T-helper 2 cell treated with Interferon-gamma antibody and Interleukin-4, amounts not matched to agents 100 ng/mL and 5 ng/mL, for 36 hours (primary cell): ENCODE measurements at regions not wholly inside any gene's neighbourhood (a gene's known extent, or its start where the extent isn't known, plus 50 kb on each side); places are given as distances from the start of the nearest gene placed in this dataset.
"Not testable (repeated sequence)": the region's sequence is repeated elsewhere in the genome, so short reads cannot be mapped to it uniquely, and the experiment has no call there.

Experiments used
- intact Hi-C: fragments of 100-400 bp; cut with micrococcal nuclease; formaldehyde crosslinking; loops from one replicate; pipeline ENCODE4 v1.15.1; 2023

GRCh38 chr4:160574272-160574671, 1471.4 kb downstream of the RAPGEF2 start:
- intact Hi-C loops = not testable (repeated sequence)

DNA sequence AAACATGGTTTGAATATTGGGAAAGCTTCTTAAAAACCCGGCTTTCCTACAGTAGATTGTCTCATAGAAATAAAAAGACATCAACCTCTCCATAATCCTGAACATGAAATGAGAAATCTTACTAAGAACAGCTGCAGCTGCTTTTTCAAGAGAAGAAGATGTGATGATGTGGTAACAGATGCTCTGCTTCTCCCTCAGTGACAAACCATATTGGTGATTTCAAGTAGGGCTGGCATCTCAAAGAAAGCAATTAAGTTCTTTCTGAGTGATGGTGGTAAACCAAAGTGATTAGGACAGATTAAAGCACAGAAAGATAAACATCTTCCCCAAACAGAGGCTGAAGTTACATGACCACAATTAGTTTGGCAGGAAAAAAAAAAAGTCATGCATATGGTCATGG, 1477.7 kb downstream of the RAPGEF2 start:
- intact Hi-C loops = no loop called here

- intact Hi-C loops = no loop called here
These were observed 1489.4 kb downstream of the RAPGEF2 start for GRCh38 chr4:160592258-160592657.

- intact Hi-C loops = no loop called here
These were observed 1492.8 kb downstream of the RAPGEF2 start for GRCh38 chr4:160595646-160596045.

- intact Hi-C loops = no loop called here
These were observed 1501.7 kb downstream of the RAPGEF2 start for GRCh38 chr4:160604541-160604940.

GRCh38 chr4:160611181-160611580, 1508.3 kb downstream of the RAPGEF2 start:
- intact Hi-C loops = no loop called here

- intact Hi-C loops = no loop called here
These were observed 1528.2 kb downstream of the RAPGEF2 start for GRCh38 chr4:160631044-160631443.

GRCh38 chr4:160652790-160653189, 1511.0 kb downstream of the FSTL5 start:
- intact Hi-C loops = no loop called here

DNA sequence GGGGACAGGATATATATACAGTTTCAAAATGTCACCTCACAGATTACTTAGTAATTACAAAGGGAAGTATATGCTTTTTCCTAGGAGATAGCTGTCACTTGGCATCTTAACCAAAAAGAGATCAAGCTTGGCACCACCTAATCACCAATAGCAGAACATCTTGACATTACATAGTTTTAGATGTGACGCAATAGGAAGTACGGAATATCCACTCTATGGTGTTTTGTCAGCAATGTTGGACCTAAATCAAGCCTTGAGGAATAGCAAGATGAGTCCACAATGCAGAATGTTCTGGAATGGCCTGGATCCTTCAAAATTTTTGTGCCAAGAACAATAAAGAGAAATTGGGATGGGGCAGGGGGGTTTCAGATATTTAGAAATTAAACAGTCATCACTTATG, 1488.2 kb downstream of the FSTL5 start:
- intact Hi-C loops = no loop called here

DNA sequence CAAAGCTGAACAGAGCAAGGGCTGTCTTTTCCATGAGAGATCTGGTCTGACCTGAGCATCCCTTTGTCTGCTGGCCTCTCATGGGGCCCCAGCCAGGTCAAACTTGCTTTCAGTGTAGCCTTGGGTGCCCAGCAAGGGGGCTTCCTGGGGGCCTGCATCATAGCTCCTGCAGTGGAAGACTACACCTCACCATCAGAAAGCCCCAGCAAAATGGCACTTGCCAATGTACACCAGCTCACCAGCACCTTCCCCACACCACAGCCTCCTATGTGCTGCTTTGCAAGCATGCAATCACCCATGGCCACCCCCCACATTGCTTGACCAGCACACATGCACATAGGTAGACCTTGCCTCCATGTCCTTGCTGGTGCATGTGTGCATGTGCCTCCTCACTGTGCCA, 1478.1 kb downstream of the FSTL5 start:
- intact Hi-C loops = no loop called here

GRCh38 chr4:160701671-160702070, 1462.1 kb downstream of the FSTL5 start:
- intact Hi-C loops = no loop called here

DNA sequence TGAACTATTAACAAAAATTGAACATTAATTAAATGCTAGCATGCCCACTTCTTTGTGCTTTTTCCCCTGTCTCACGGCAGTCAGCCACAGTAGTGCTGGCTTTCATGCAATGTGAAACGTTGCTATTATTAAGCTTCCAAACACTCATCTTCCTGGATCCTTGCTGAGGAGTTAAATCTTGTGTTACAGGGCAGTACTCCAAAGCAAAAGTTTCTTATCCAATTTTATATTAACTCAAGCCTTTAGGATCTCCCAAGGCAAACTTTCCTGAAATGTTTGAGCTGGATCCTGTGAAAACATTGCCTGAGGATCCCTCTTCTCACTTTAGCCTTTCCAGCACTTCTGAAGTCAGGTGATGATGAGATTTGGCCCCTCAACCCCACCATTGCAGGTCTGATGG, 1454.8 kb downstream of the FSTL5 start:
- intact Hi-C loops = no loop called here

- intact Hi-C loops = no loop called here
These were observed 1454.3 kb downstream of the FSTL5 start for GRCh38 chr4:160709546-160709945.

DNA sequence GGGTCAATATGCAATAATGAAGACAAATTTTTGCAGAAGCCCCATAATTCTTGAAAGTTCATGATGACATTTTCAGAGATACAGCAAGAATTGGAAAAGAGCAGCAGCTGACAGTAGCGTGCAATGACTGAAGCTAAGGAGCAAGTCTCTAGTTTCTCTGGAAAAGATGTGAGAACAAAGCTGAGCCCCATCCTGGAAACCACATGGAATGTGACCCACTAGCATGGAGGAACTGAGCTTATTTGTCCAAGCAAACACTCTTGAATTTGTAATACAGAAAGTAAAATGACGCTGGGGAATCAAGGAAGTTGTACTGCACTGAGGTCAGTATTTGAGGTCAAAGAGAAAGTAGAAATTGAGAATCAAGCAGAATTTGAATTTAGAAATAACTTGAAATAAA, 1447.2 kb downstream of the FSTL5 start:
- intact Hi-C loops = no loop called here

- intact Hi-C loops = no loop called here
These were observed 1446.0 kb downstream of the FSTL5 start for GRCh38 chr4:160717848-160718247.

DNA sequence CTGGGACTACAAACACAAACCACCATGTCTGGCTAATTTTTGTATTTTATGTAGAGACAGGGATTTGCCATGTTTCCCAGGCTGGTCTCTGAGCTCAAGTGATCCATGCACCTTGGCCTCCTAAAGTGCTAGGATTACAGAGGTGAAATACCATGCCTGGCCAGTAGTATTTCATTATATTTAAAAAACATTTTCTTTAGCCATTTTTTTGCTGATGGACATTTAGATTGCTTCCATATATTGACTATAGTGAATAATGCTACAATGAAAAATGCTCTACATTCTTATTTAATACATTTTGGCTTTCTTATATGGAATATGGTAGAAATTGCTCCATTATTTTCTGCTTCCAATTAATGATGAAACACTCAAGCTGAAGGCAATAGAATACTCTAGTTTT, 1439.7 kb downstream of the FSTL5 start:
- intact Hi-C loops = no loop called here

DNA sequence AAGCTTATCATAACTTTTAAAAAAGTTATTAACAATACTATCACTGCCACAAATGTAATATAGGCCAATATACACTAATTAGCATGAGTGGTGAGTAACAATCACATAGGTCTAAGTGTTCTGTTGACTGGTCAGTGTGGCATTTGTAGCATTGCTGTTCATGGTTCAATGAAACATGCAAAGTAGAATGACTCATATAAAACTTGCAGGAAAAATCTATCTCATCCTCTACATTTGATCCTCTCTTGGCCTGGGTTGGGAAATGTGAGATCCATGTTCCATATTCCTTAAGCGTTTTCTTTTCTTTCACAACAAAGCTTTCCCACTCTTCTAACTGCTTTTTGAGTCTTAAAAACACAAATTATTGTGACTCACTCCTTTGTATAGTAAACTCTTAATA, 1418.7 kb downstream of the FSTL5 start:
- intact Hi-C loops = no loop called here

DNA sequence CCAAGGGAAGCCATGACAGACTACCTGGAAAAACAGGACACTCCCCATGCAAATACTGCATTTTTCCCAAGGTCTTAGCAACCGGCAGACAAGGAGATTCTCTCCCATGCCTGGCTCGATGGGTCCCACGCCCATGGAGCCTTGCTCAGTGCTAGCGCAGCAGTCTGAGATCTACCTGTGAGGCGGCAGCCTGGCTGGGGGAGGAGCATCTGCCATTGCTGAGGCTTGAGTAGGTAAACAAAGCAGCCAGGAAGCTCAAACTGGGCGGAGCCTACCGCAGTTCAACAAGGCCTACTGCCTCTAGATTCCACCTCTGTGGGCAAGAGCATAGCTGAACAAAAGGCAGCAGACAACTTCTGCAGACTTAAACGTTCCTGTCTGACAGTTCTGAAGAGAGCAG, 1417.2 kb downstream of the FSTL5 start:
- intact Hi-C loops = not testable (repeated sequence)

DNA sequence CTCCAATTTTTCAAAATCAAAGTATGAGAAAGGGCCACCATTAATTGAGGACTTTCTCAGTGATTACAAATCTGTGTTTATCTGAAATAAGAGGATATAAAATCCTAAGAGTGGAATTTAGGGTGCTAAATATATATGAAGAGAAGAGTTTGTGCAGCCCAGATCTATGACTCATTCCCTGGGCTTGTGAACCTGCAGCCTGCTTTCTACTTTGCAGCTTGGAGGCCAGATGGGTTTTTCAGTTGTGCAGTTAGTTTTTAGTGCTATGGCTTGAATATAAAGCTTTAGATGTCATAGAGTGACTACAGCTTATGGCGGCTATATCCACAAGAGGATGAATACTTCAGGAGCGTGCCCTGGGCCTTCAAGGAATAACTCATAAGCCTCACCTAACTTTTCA, 1391.1 kb downstream of the FSTL5 start:
- intact Hi-C loops = no loop called here

GRCh38 chr4:160795216-160795615, 1368.6 kb downstream of the FSTL5 start:
- intact Hi-C loops = no loop called here

DNA sequence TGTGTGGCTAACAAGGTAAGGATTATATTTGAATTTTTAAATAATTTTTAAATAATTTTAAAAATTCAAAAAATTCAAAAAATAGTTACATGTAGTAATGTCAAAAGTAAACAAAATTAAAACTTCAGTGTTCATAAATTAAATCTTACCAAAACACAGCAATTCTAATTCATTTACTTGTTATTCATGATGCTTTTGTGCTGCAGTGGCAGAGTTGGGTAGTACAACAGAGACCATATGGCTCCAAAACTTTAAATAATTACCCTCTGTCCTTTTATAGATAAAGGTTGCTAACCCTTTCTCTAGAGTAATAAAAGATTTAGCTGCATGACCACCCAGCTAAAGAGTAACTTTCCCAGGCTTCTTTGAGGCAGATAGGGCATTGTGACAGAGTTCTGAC, 1355.6 kb downstream of the FSTL5 start:
- intact Hi-C loops = no loop called here

- intact Hi-C loops = no loop called here
These were observed 1354.2 kb downstream of the FSTL5 start for GRCh38 chr4:160809576-160809975.

- intact Hi-C loops = no loop called here
These were observed 1353.4 kb downstream of the FSTL5 start for GRCh38 chr4:160810424-160810823.

- intact Hi-C loops = no loop called here
These were observed 1352.9 kb downstream of the FSTL5 start for GRCh38 chr4:160810941-160811340.
